HCT116 (cell line): ENCODE measurements at regions not wholly inside any gene's neighbourhood (a gene's known extent, or its start where the extent isn't known, plus 50 kb on each side); places are given as distances from the start of the nearest gene placed in this dataset.

Source experiments
- CTCF ChIP-seq, 3 experiments: fragments of 200-600 bp in 1 of 3; sonication (generic) in 1 of 3; IDR thresholded peaks in 2 of 3; conservative IDR thresholded peaks in 1 of 3; 2 replicates each; pipeline ENCODE4 v1.5.1; 2012 to 2017; ENCODE audit warnings: low read depth in 2 of 3, low read length in 2 of 3, antibody characterized with exemption in 1 of 3, borderline replicate concordance in 1 of 3, control low read depth in 1 of 3, mild to moderate bottlenecking in 1 of 3, mixed read lengths in 1 of 3, mixed run types in 1 of 3, moderate library complexity in 1 of 3; ENCODE audit not compliant: insufficient read depth in 1 of 3
- EZH2 ChIP-seq: fragments of 200-600 bp; sonication (generic); IDR thresholded peaks from 2 replicates; pipeline ENCODE4 v1.6.1; 2017; ENCODE audit warnings: antibody characterized with exemption, mixed run types
- JUND ChIP-seq: IDR thresholded peaks from 2 replicates; pipeline ENCODE4 v1.6.1; 2012
- MAX ChIP-seq: IDR thresholded peaks from 2 replicates; pipeline ENCODE4 v1.6.1; 2012
- POLR2A ChIP-seq: IDR thresholded peaks from 2 replicates; pipeline ENCODE4 v1.7.0; 2011; ENCODE audit warnings: borderline replicate concordance; ENCODE audit not compliant: insufficient read depth, insufficient read length; ENCODE audit errors: extremely low read depth
- POLR2AphosphoS5 ChIP-seq: IDR thresholded peaks from 2 replicates; pipeline ENCODE4 v1.6.1; 2011; ENCODE audit warnings: mild to moderate bottlenecking, low read depth, low read length, moderate library complexity
- ZFX ChIP-seq: fragments of 450-650 bp; IDR thresholded peaks from 2 replicates; pipeline ENCODE4 v1.6.1; 2017

- TF ChIP-seq CTCF (IDR thresholded peaks at IDR 0.05 in 2 of 3, conservative IDR thresholded peaks at IDR 0.05 in 1 of 3; ENCODE audit: borderline replicate concordance in 1 of 3, insufficient read depth in 1 of 3, low read depth in 2 of 3, low read length in 2 of 3) (no peak), EZH2 (no peak), ZFX (no peak), POLR2A (no peak), MAX (no peak), POLR2AphosphoS5 (no peak), JUND (no peak)
Measured at GRCh38 chr3:182035324-182035723, 323.6 kb downstream of the SOX2 start.
